OCI-LY1 (cell line): ENCODE measurements at regions not wholly inside any gene's neighbourhood (a gene's known extent, or its start where the extent isn't known, plus 50 kb on each side); places are given as distances from the start of the nearest gene placed in this dataset.

Source experiments
- H2AFZ ChIP-seq: fragments of 200-600 bp; sonication (generic), shearing (Covaris generic); 2 replicates; pipeline ENCODE4 v1.6.0; 2014; ENCODE audit warnings: antibody characterized with exemption, mild to moderate bottlenecking, low read length
- H3F3A ChIP-seq: fragments of 200-600 bp; sonication (generic), shearing (Covaris generic); 2 replicates; pipeline ENCODE4 v1.6.0; 2014; ENCODE audit warnings: mild to moderate bottlenecking, antibody characterized with exemption, low read length, moderate library complexity; ENCODE audit not compliant: insufficient read depth
- H3K27ac ChIP-seq: fragments of 200-600 bp; sonication (generic); 2 replicates; pipeline ENCODE4 v1.5.1; 2014; ENCODE audit warnings: low read length, mixed run types, mild to moderate bottlenecking, low read depth; ENCODE audit not compliant: poor library complexity, severe bottlenecking
- H3K27me3 ChIP-seq: fragments of 200-600 bp; sonication (generic); 2 replicates; pipeline ENCODE4 v1.6.0; 2014; ENCODE audit warnings: antibody characterized with exemption, mild to moderate bottlenecking, low read length, moderate library complexity; ENCODE audit not compliant: insufficient read depth
- H3K36me3 ChIP-seq: fragments of 200-600 bp; sonication (generic); 2 replicates; pipeline ENCODE4 v1.6.1; 2014; ENCODE audit warnings: mild to moderate bottlenecking, antibody characterized with exemption, low read length, moderate library complexity, mixed read lengths; ENCODE audit not compliant: insufficient read depth
- H3K4me1 ChIP-seq: fragments of 200-600 bp; sonication (generic); 2 replicates; pipeline ENCODE4 v1.5.1; 2014; ENCODE audit warnings: mild to moderate bottlenecking, low read length, moderate library complexity; ENCODE audit not compliant: insufficient read depth, severe bottlenecking
- H3K4me2 ChIP-seq: fragments of 200-600 bp; sonication (generic), shearing (Covaris generic); 2 replicates; pipeline ENCODE4 v1.6.1; 2014; ENCODE audit warnings: low read length
- H3K4me3 ChIP-seq: fragments of 200-600 bp; sonication (generic); 2 replicates; pipeline ENCODE4 v1.5.1; 2014; ENCODE audit warnings: low read length, low read depth, mild to moderate bottlenecking, mixed read lengths; ENCODE audit not compliant: poor library complexity, severe bottlenecking
- H3K79me2 ChIP-seq: fragments of 200-600 bp; shearing (Covaris generic); 2 replicates; pipeline ENCODE4 v1.6.1; 2016; ENCODE audit warnings: mixed run types, low read length, mixed read lengths; ENCODE audit not compliant: insufficient read depth
- H3K9ac ChIP-seq: fragments of 200-600 bp; sonication (generic), shearing (Covaris generic); 2 replicates; pipeline ENCODE4 v1.6.1; 2014; ENCODE audit warnings: mild to moderate bottlenecking, low read length, mixed read lengths
- H3K9me2 ChIP-seq: fragments of 200-600 bp; sonication (generic), shearing (Covaris generic); 2 replicates; pipeline ENCODE4 v1.6.1; 2014; ENCODE audit warnings: low read depth, mild to moderate bottlenecking, low read length, mixed read lengths
- H3K9me3 ChIP-seq: fragments of 200-600 bp; shearing (Covaris generic); 2 replicates; pipeline ENCODE4 v1.6.1; 2014; ENCODE audit warnings: low read length, mixed read lengths
- H4K20me1 ChIP-seq: fragments of 200-600 bp; sonication (generic), shearing (Covaris generic); 2 replicates; pipeline ENCODE4 v1.6.0; 2016; ENCODE audit warnings: mild to moderate bottlenecking, low read length; ENCODE audit not compliant: insufficient read depth
- EZH2 ChIP-seq: fragments of 200-600 bp; sonication (generic), shearing (Covaris generic); IDR thresholded peaks from 2 replicates; pipeline ENCODE4 v1.8.0; 2017; ENCODE audit warnings: borderline replicate concordance, mixed run types, mild to moderate bottlenecking, antibody characterized with exemption, low read length, moderate library complexity, mixed read lengths
- TF ChIP-seq, protein P1 (sequence below): fragments of 200-600 bp; sonication (generic), shearing (Covaris generic); IDR thresholded peaks from 2 replicates; pipeline ENCODE4 v1.5.1; 2017; ENCODE audit warnings: mild to moderate bottlenecking, antibody characterized with exemption, low read length, moderate library complexity, mixed read lengths

DNA sequence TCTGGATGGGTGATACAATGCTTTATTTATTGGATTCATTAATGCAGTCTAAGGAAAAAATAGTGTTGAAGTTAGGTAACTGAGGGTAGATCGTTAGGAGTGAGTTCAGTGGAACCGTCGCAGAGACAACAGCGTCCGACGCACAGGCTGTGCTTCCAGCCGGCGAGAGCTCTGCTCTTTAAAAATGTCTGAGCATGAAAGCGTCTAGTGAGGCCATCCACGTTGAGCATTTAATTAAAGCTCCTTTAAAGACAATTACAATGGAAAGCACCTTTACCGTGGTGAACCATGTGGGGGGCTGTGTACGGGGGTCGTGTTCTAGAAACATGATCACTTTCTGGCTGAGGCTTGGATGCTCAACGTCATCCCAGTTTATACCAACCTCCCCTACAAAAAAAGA lies 822.7 kb downstream of the GALR1 start:
- Histone ChIP-seq H3K79me2 (no peaks in the 10 kb centered on the region), H3K9ac (no peak overlapping the region), H3K4me2 (no peak overlapping the region), H4K20me1 (no peaks in the 10 kb centered on the region), H3F3A (no peaks in the 10 kb centered on the region), H3K9me2 (no peaks in the 10 kb centered on the region), H3K4me1 (no peaks in the 10 kb centered on the region), H3K36me3 (no peaks in the 10 kb centered on the region), H2AFZ (no peak overlapping the region), H3K27me3 (0 out of 2 replicates have a peak, but pooled peaks cover 4% of the 10 kb centered on the region), H3K9me3 (no peaks in the 10 kb centered on the region), H3K4me3 (no peak overlapping the region), H3K27ac (no peak overlapping the region)
- no peak for TF ChIP-seq EZH2
- TF ChIP-seq, protein P1, sequence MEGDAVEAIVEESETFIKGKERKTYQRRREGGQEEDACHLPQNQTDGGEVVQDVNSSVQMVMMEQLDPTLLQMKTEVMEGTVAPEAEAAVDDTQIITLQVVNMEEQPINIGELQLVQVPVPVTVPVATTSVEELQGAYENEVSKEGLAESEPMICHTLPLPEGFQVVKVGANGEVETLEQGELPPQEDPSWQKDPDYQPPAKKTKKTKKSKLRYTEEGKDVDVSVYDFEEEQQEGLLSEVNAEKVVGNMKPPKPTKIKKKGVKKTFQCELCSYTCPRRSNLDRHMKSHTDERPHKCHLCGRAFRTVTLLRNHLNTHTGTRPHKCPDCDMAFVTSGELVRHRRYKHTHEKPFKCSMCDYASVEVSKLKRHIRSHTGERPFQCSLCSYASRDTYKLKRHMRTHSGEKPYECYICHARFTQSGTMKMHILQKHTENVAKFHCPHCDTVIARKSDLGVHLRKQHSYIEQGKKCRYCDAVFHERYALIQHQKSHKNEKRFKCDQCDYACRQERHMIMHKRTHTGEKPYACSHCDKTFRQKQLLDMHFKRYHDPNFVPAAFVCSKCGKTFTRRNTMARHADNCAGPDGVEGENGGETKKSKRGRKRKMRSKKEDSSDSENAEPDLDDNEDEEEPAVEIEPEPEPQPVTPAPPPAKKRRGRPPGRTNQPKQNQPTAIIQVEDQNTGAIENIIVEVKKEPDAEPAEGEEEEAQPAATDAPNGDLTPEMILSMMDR, result no peak

DNA sequence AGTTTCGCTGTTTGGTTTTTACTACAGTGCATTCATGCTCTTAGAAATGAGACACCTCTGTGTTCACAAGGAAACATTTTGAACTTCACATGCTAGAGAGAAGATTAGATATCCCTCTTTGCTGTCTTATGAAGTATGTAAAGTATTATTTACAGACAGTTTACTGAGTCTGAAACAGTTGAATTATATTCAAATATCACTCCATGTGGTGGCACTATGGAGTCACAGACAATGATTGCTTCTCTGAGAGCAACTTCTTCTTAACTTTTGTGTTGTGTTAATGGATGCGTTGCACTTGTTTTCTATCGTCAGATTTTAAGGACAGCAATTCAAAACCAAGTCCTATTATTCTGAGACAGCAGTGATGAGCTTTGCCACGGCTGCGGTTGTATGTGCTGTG lies 823.6 kb downstream of the GALR1 start:
- no peaks in the 10 kb centered on the region for H3F3A ChIP-seq
- 0 out of 2 replicates have a peak, but pooled peaks cover 4% of the 10 kb centered on the region for H3K27me3 ChIP-seq
- H3K27ac ChIP-seq, result no peak overlapping the region
- H3K79me2 ChIP-seq, result no peaks in the 10 kb centered on the region
- no peak overlapping the region for H3K4me2 ChIP-seq
- no peak overlapping the region for H3K9ac ChIP-seq
- H3K4me3 ChIP-seq, result no peak overlapping the region
- no peaks in the 10 kb centered on the region for H3K9me2 ChIP-seq
- H4K20me1 ChIP-seq, result no peaks in the 10 kb centered on the region
- no peaks in the 10 kb centered on the region for H3K9me3 ChIP-seq
- H3K4me1 ChIP-seq, result no peaks in the 10 kb centered on the region
- H2AFZ ChIP-seq, result no peak overlapping the region
- H3K36me3 ChIP-seq, result no peaks in the 10 kb centered on the region
- no peak for TF ChIP-seq EZH2
- TF ChIP-seq, protein P1, result peak; percentile 28; the same call in 1 of the 2 replicates

DNA sequence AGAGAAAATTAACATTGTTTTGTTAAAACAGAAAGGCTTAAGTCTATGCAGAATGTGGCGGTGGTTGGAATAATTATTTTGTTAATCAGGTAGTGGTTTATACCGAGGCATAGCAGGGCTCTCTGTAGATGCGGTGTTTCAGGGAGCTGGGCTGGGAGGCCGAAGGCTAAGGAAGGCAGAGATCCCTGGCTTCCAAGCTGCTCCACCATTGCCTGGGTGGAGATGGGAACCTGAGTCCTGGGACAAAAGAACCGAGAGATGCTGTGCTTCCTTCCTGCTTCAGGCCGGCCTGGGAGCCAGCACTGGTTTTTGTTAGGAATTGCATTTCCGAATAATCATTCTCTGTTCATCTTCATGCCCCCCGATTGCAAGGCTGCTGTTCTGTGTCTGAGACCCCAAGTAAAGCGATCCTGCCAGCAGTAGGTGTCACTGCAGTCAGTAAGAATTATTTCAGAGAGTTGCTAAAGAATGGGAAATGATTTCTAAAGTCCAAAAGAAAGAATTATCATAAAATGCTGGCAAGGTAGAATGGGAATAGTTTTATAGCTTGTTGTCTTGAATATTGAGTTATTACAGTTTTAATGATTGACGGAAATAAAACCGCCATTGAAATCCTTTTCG lies 824.9 kb downstream of the GALR1 start:
- Histone ChIP-seq H3K4me2 (no peak overlapping the region), H3K9me2 (no peaks in the 10 kb centered on the region), H3K79me2 (no peaks in the 10 kb centered on the region), H2AFZ (no peak overlapping the region), H3K36me3 (no peaks in the 10 kb centered on the region), H3K9me3 (no peaks in the 10 kb centered on the region), H3K9ac (no peak overlapping the region), H3K4me1 (no peaks in the 10 kb centered on the region), H4K20me1 (no peaks in the 10 kb centered on the region), H3F3A (no peaks in the 10 kb centered on the region), H3K27ac (no peak overlapping the region), H3K4me3 (no peak overlapping the region), H3K27me3 (no peaks in the 10 kb centered on the region)
- TF ChIP-seq EZH2, result no peak
- TF ChIP-seq, protein P1, result no peak
